ENCODE measurements at regions not wholly inside any gene's neighbourhood (a gene's known extent, or its start where the extent isn't known, plus 50 kb on each side); places are given as distances from the start of the nearest gene placed in this dataset.

GRCh38 chr11:97332271-97332670 is 942.5 kb downstream of the JRKL start:
- Histone ChIP-seq H3K9me3 (ENCODE audit: low read length) (no peaks in the 10 kb centered on the region), H3K27me3 (ENCODE audit: insufficient read depth, low read length) (no peaks in the 10 kb centered on the region), H2AFZ (ENCODE audit: low read depth, low read length) (no peak overlapping the region), H3K4me1 (ENCODE audit: insufficient read depth, low read length) (no peaks in the 10 kb centered on the region), H3K36me3 (ENCODE audit: insufficient read depth, low read length) (no peaks in the 10 kb centered on the region), H3K4me3 (ENCODE audit: low read length) (no peak overlapping the region)

- Histone ChIP-seq H3K4me1 (ENCODE audit: insufficient read depth, low read length) (no peaks in the 10 kb centered on the region), H3K27me3 (ENCODE audit: insufficient read depth, low read length) (no peaks in the 10 kb centered on the region), H3K36me3 (ENCODE audit: insufficient read depth, low read length) (no peaks in the 10 kb centered on the region), H2AFZ (ENCODE audit: low read depth, low read length) (no peak overlapping the region), H3K9me3 (ENCODE audit: low read length) (no peaks in the 10 kb centered on the region), H3K4me3 (ENCODE audit: low read length) (no peak overlapping the region)
Observed at GRCh38 chr11:97336064-97336463, 946.3 kb downstream of the JRKL start.

- Histone ChIP-seq H3K4me1 (ENCODE audit: insufficient read depth, low read length) (no peaks in the 10 kb centered on the region), H3K27me3 (ENCODE audit: insufficient read depth, low read length) (no peaks in the 10 kb centered on the region), H3K4me3 (ENCODE audit: low read length) (no peak overlapping the region), H3K36me3 (ENCODE audit: insufficient read depth, low read length) (no peaks in the 10 kb centered on the region), H3K9me3 (ENCODE audit: low read length) (no peaks in the 10 kb centered on the region), H2AFZ (ENCODE audit: low read depth, low read length) (no peak overlapping the region)
Observed at GRCh38 chr11:97345032-97345431, 955.2 kb downstream of the JRKL start.

GRCh38 chr11:97349201-97349600 is 959.4 kb downstream of the JRKL start:
- Histone ChIP-seq H3K4me1 (ENCODE audit: insufficient read depth, low read length) (no peaks in the 10 kb centered on the region), H3K36me3 (ENCODE audit: insufficient read depth, low read length) (no peaks in the 10 kb centered on the region), H3K27me3 (ENCODE audit: insufficient read depth, low read length) (no peaks in the 10 kb centered on the region), H2AFZ (ENCODE audit: low read depth, low read length) (no peak overlapping the region), H3K9me3 (ENCODE audit: low read length) (no peaks in the 10 kb centered on the region), H3K4me3 (ENCODE audit: low read length) (no peak overlapping the region)

GRCh38 chr11:97351939-97352338 is 962.1 kb downstream of the JRKL start:
- H2AFZ ChIP-seq (ENCODE audit: low read depth, low read length) = no peak overlapping the region
- no peaks in the 10 kb centered on the region for H3K27me3 ChIP-seq (ENCODE audit: insufficient read depth, low read length)
- no peaks in the 10 kb centered on the region for H3K9me3 ChIP-seq (ENCODE audit: low read length)
- no peak overlapping the region for H3K4me3 ChIP-seq (ENCODE audit: low read length)
- no peaks in the 10 kb centered on the region for H3K4me1 ChIP-seq (ENCODE audit: insufficient read depth, low read length)
- no peaks in the 10 kb centered on the region for H3K36me3 ChIP-seq (ENCODE audit: insufficient read depth, low read length)

GRCh38 chr11:97354026-97354425 is 964.2 kb downstream of the JRKL start:
- Histone ChIP-seq H2AFZ (ENCODE audit: low read depth, low read length) (no peak overlapping the region), H3K4me1 (ENCODE audit: insufficient read depth, low read length) (no peaks in the 10 kb centered on the region), H3K4me3 (ENCODE audit: low read length) (no peak overlapping the region), H3K9me3 (ENCODE audit: low read length) (no peaks in the 10 kb centered on the region), H3K36me3 (ENCODE audit: insufficient read depth, low read length) (no peaks in the 10 kb centered on the region), H3K27me3 (ENCODE audit: insufficient read depth, low read length) (no peaks in the 10 kb centered on the region)

GRCh38 chr11:97354576-97354975 is 964.8 kb downstream of the JRKL start:
- H3K27me3 ChIP-seq (ENCODE audit: insufficient read depth, low read length) = no peaks in the 10 kb centered on the region

GRCh38 chr11:97355230-97355629 is 965.4 kb downstream of the JRKL start:
- no peak overlapping the region for H2AFZ ChIP-seq (ENCODE audit: low read depth, low read length)

More at GRCh38 chr11:97354576-97354975, 964.8 kb downstream of the JRKL start:
- H3K9me3 ChIP-seq (ENCODE audit: low read length) = no peaks in the 10 kb centered on the region
- no peaks in the 10 kb centered on the region for H3K4me1 ChIP-seq (ENCODE audit: insufficient read depth, low read length)
- no peak overlapping the region for H2AFZ ChIP-seq (ENCODE audit: low read depth, low read length)
- no peak overlapping the region for H3K4me3 ChIP-seq (ENCODE audit: low read length)
- H3K36me3 ChIP-seq (ENCODE audit: insufficient read depth, low read length) = no peaks in the 10 kb centered on the region

GRCh38 chr11:97356144-97356543 is 966.3 kb downstream of the JRKL start:
- H3K36me3 ChIP-seq (ENCODE audit: insufficient read depth, low read length) = no peaks in the 10 kb centered on the region
- H3K4me3 ChIP-seq (ENCODE audit: low read length) = no peak overlapping the region
- no peaks in the 10 kb centered on the region for H3K4me1 ChIP-seq (ENCODE audit: insufficient read depth, low read length)
- no peaks in the 10 kb centered on the region for H3K9me3 ChIP-seq (ENCODE audit: low read length)
- H2AFZ ChIP-seq (ENCODE audit: low read depth, low read length) = no peak overlapping the region
- H3K27me3 ChIP-seq (ENCODE audit: insufficient read depth, low read length) = no peaks in the 10 kb centered on the region

More at GRCh38 chr11:97355230-97355629, 965.4 kb downstream of the JRKL start:
- H3K9me3 ChIP-seq (ENCODE audit: low read length) = no peaks in the 10 kb centered on the region
- no peaks in the 10 kb centered on the region for H3K27me3 ChIP-seq (ENCODE audit: insufficient read depth, low read length)
- H3K4me1 ChIP-seq (ENCODE audit: insufficient read depth, low read length) = no peaks in the 10 kb centered on the region
- H3K36me3 ChIP-seq (ENCODE audit: insufficient read depth, low read length) = no peaks in the 10 kb centered on the region
- no peak overlapping the region for H3K4me3 ChIP-seq (ENCODE audit: low read length)

- H3K9me3 ChIP-seq (ENCODE audit: low read length) = no peaks in the 10 kb centered on the region
- H3K4me1 ChIP-seq (ENCODE audit: insufficient read depth, low read length) = no peaks in the 10 kb centered on the region
- no peak overlapping the region for H3K4me3 ChIP-seq (ENCODE audit: low read length)
- H3K36me3 ChIP-seq (ENCODE audit: insufficient read depth, low read length) = no peaks in the 10 kb centered on the region
- H3K27me3 ChIP-seq (ENCODE audit: insufficient read depth, low read length) = no peaks in the 10 kb centered on the region
- H2AFZ ChIP-seq (ENCODE audit: low read depth, low read length) = no peak overlapping the region
Observed at GRCh38 chr11:97359016-97359415, 969.2 kb downstream of the JRKL start.

GRCh38 chr11:97361812-97362378 is 972.1 kb downstream of the JRKL start:
- H3K36me3 ChIP-seq (ENCODE audit: insufficient read depth, low read length) = no peaks in the 10 kb centered on the region
- H2AFZ ChIP-seq (ENCODE audit: low read depth, low read length) = no peak overlapping the region

GRCh38 chr11:97363331-97363730 is 973.5 kb downstream of the JRKL start:
- Histone ChIP-seq H3K4me3 (ENCODE audit: low read length) (no peak overlapping the region), H3K9me3 (ENCODE audit: low read length) (no peaks in the 10 kb centered on the region)

More at GRCh38 chr11:97361812-97362378, 972.1 kb downstream of the JRKL start:
- Histone ChIP-seq H3K4me1 (ENCODE audit: insufficient read depth, low read length) (no peaks in the 10 kb centered on the region), H3K4me3 (ENCODE audit: low read length) (no peak overlapping the region), H3K27me3 (ENCODE audit: insufficient read depth, low read length) (no peaks in the 10 kb centered on the region), H3K9me3 (ENCODE audit: low read length) (no peaks in the 10 kb centered on the region)

GRCh38 chr11:97364047-97364446 is 974.2 kb downstream of the JRKL start:
- Histone ChIP-seq H2AFZ (ENCODE audit: low read depth, low read length) (no peak overlapping the region), H3K4me1 (ENCODE audit: insufficient read depth, low read length) (no peaks in the 10 kb centered on the region), H3K9me3 (ENCODE audit: low read length) (no peaks in the 10 kb centered on the region), H3K4me3 (ENCODE audit: low read length) (no peak overlapping the region), H3K27me3 (ENCODE audit: insufficient read depth, low read length) (no peaks in the 10 kb centered on the region), H3K36me3 (ENCODE audit: insufficient read depth, low read length) (no peaks in the 10 kb centered on the region)

More at GRCh38 chr11:97363331-97363730, 973.5 kb downstream of the JRKL start:
- no peak overlapping the region for H2AFZ ChIP-seq (ENCODE audit: low read depth, low read length)
- H3K27me3 ChIP-seq (ENCODE audit: insufficient read depth, low read length) = no peaks in the 10 kb centered on the region
- H3K4me1 ChIP-seq (ENCODE audit: insufficient read depth, low read length) = no peaks in the 10 kb centered on the region
- no peaks in the 10 kb centered on the region for H3K36me3 ChIP-seq (ENCODE audit: insufficient read depth, low read length)

GRCh38 chr11:97367406-97368083 is 977.7 kb downstream of the JRKL start:
- H3K4me1 ChIP-seq (ENCODE audit: insufficient read depth, low read length) = no peaks in the 10 kb centered on the region
- no peaks in the 10 kb centered on the region for H3K36me3 ChIP-seq (ENCODE audit: insufficient read depth, low read length)
- no peaks in the 10 kb centered on the region for H3K27me3 ChIP-seq (ENCODE audit: insufficient read depth, low read length)
- no peak overlapping the region for H3K4me3 ChIP-seq (ENCODE audit: low read length)
- no peaks in the 10 kb centered on the region for H3K9me3 ChIP-seq (ENCODE audit: low read length)
- no peak overlapping the region for H2AFZ ChIP-seq (ENCODE audit: low read depth, low read length)

Measured in neuron (in vitro differentiated cells).